GM12801 (cell line): ENCODE measurements at regions not wholly inside any gene's neighbourhood (a gene's known extent, or its start where the extent isn't known, plus 50 kb on each side); places are given as distances from the start of the nearest gene placed in this dataset.

ENCODE experiments used
- TF ChIP-seq, protein P1 (sequence below): IDR thresholded peaks from one replicate; pipeline ENCODE4 v1.5.1; 2011; ENCODE audit warnings: control low read depth; ENCODE audit not compliant: insufficient read length; ENCODE audit errors: extremely low read depth

DNA sequence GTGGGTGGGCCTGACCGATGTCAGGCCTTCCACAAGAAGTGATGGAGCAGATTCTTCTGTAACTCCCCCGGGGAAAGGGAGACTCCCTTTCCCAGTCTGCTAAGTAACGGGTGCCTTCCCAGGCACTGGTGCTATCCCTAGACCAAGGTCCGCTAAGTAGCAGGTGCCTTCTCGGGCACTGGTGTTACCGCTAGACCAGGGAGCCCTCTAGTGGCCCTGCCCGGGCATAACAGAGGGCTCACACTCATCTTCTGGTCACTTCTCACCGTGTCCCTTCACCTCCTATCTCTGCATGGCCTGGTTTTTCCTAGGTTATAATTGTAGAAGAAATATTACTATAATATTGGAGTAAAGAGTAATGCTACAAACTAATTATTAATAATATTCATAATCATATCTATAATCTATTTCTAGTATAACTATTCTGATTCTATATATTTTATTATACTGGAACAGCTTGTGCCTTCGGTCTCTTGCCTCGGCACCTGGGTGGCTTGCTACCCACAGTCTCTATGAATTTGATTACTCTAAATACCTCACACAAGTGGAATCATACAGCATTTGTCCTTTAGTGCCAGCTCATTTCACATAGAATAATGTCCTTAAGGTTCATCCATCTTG, 1378.7 kb downstream of the XPNPEP1 start:
- TF ChIP-seq, protein P1, sequence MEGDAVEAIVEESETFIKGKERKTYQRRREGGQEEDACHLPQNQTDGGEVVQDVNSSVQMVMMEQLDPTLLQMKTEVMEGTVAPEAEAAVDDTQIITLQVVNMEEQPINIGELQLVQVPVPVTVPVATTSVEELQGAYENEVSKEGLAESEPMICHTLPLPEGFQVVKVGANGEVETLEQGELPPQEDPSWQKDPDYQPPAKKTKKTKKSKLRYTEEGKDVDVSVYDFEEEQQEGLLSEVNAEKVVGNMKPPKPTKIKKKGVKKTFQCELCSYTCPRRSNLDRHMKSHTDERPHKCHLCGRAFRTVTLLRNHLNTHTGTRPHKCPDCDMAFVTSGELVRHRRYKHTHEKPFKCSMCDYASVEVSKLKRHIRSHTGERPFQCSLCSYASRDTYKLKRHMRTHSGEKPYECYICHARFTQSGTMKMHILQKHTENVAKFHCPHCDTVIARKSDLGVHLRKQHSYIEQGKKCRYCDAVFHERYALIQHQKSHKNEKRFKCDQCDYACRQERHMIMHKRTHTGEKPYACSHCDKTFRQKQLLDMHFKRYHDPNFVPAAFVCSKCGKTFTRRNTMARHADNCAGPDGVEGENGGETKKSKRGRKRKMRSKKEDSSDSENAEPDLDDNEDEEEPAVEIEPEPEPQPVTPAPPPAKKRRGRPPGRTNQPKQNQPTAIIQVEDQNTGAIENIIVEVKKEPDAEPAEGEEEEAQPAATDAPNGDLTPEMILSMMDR = peak; percentile 2

DNA sequence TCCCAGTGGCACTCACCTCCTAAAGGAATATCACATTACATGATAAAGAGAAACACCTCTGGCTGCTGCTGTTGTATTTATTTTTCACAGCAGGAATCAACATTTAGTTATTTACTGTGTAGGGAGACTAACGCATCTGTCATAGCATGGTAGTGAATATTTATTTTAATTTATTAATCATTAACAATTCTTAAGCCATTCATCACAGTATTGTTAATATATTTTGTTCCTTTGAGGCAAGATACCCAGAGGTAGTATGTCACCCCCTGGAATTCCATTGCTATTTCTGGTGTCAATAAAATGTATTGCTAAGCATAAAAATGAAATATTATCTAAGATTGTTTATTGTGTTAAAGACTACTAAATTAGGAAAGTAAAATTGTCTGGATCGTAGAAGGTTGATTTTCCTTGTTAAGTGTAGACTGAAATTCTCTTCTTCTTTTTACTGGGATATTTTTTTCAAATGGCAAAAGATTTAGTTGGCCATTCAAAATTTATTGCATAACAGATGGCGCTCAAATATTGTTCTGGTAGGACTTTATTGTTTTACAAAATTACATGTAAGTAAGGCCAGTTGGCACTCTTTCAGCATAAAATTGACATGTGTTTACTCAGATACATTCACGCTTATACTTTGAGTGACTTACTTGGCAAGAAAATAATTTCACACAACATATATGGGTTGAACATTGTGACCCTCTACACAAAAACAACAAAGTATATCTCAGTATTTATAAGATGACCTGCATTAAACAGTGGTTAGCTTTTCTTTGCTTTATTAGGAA, 1358.7 kb upstream of the SORCS1 start:
- TF ChIP-seq, protein P1 = no peak

DNA sequence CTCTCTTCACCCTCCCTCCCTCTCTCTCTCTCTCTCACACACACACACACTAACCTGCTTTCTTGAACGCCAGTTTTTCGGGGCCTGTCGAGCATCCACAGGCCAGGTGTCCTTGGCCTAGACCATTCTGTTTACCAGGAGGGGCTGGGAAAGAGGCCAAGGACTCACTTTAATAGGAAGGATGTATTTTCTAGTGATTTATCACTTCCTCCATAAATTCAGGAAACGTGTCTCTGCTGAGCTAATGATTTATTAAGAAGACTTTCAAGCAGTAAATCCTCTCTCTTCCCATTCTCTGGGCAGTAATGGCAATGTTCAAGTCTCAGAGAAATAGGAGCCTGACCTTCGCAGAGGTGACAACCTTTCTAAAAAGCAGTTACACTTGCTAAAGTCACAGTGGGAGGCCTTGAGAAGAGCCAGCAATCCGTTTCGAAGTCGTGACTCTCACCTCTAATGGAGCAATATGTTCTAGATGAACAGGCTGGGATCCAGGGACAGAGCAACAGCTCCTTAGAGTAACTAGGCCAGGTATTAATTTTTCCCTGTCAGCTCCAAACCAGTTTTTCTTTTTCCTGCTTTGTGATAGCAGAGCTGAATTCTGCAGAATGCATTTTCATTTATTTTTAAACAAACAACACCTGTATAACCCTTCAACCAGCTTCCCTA, 1357.5 kb upstream of the SORCS1 start:
- TF ChIP-seq, protein P1 = no peak

DNA sequence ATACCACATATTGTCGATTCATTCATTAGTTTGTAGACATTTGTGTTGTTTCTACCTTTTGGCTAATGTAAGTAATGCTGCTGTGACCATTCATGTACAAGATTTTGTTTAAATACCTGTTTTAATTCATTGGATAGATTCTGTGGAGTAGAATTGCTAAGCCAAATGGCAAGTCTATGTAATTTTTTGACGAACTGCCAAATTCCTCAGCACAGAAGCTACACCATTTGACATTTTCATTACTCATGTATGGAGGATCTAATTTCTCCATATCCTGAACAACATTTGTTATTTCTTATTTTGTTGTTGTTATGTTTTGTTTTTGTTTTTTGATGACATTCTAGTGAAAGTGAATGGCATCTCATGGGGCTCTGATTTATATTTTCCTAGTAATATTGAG, 1351.3 kb upstream of the SORCS1 start:
- TF ChIP-seq, protein P1 = no peak

DNA sequence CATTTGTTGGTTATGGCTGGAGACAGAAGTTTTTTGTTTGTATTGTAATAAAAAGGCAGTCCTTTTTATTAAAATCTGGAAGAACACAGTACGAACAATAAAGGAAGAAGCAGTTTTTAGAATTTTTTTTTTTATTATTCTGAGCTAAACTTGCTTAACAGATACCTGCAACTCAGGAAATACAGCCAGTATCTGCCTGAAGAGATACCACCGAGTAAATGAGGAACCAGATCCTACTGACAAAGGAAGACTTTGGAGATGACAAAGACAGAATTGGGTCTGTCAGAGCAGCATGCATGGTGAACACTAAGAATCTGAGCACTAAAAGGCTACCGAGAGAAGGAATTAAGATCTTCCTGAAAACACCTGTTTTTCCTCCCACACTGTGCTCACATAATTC, 1335.9 kb upstream of the SORCS1 start:
- TF ChIP-seq, protein P1 = no peak

DNA sequence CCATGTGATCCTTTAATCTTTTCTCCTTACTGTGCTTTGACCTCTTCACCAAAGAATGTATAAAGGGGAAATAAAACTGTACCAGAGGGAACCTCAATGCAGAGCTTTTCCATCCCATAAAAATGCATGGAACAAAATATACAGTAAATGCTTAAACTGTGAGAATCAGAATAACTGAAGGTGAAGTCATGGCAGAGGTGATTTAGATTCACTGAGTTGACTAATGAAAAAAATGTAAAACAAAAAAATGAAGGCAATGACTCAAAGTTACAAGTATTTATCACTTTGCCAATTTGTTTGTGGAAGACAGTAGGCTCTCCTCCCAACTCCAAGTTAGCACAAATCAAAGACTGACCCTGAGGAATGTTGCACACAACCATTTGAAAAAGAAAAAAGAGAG, 1331.6 kb upstream of the SORCS1 start:
- TF ChIP-seq, protein P1 = no peak

DNA sequence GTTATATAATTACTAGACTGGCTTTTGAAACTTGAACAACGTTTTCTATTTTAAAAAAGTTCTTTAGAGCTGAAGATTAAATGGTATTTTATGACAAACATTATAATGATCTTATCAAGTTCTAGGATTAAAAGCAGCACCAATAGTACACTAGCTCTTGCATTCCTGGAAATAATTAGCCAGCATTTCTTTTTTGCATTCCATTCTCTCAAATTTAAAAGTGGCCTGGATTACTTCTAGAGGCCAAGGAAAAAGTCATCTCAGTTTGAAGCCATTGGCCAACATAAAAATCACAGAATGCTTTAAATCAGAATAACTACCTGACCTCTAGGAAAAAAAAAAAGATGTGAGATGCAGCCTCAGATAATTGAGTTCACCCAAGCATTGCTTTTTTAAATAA, 1326.4 kb upstream of the SORCS1 start:
- TF ChIP-seq, protein P1 = no peak
